ENCODE measurements at regions not wholly inside any gene's neighbourhood (a gene's known extent, or its start where the extent isn't known, plus 50 kb on each side); places are given as distances from the start of the nearest gene placed in this dataset.

- no peak for TF ChIP-seq GATA3 (IDR thresholded peaks at IDR 0.05; ENCODE audit: low read depth, low read length)
- TF ChIP-seq GATA2 (IDR thresholded peaks at IDR 0.05; ENCODE audit: low read depth, low read length) = no peak
These were observed 1503.0 kb downstream of the EFNA5 start for GRCh38 chr5:106167766-106168165.

DNA sequence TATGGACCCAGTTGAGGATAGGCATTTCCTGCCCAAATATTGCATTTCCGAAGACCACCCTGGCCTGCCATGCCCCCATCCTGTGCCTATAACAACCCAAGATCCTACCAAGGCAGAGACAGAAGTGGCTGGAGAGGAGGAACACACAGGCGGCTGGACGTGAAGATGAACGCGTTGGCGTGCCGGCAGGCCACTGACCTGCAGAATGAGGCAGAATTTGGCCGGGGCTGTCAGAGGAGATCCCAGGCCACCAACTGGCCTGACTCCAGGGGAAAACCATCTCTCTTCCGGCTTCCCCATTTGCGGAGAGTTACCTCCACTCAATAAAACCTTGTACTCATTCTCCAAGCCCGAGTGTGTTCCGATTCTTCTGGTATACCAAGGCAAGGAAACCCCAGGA, 1507.5 kb downstream of the EFNA5 start:
- TF ChIP-seq GATA2 (IDR thresholded peaks at IDR 0.05; ENCODE audit: low read depth, low read length) (no peak), GATA3 (IDR thresholded peaks at IDR 0.05; ENCODE audit: low read depth, low read length) (no peak)

DNA sequence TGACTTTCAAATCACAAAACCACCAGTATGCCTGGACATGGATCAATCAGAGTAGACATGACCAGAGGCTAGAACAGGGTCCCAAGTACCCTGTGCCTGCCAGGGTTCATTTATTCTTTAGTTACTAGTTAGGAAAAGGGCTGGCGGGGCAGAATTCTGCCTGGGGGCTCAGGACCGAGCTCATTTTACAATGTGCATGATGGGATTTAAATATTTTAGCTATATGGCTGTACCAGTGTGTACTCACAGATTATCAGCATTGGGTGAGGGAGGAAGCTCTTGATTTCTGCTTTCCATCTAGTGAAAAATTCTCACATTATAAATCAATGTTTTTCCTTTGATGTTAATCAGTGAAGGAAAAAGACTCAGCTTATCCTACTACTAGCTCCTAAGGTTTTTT, 1511.1 kb downstream of the EFNA5 start:
- TF ChIP-seq GATA2 (IDR thresholded peaks at IDR 0.05; ENCODE audit: low read depth, low read length) (no peak), GATA3 (IDR thresholded peaks at IDR 0.05; ENCODE audit: low read depth, low read length) (no peak)

- TF ChIP-seq GATA2 (IDR thresholded peaks at IDR 0.05; ENCODE audit: low read depth, low read length) (no peak), GATA3 (IDR thresholded peaks at IDR 0.05; ENCODE audit: low read depth, low read length) (no peak)
These were observed 1516.4 kb downstream of the EFNA5 start for GRCh38 chr5:106154280-106154716.

- no peak for TF ChIP-seq GATA3 (IDR thresholded peaks at IDR 0.05; ENCODE audit: low read depth, low read length)
- TF ChIP-seq GATA2 (IDR thresholded peaks at IDR 0.05; ENCODE audit: low read depth, low read length) = no peak
These were observed 1518.2 kb downstream of the EFNA5 start for GRCh38 chr5:106152569-106152968.

GRCh38 chr5:106142116-106142515, 1528.6 kb downstream of the EFNA5 start:
- TF ChIP-seq GATA2 (IDR thresholded peaks at IDR 0.05; ENCODE audit: low read depth, low read length) (no peak), GATA3 (IDR thresholded peaks at IDR 0.05; ENCODE audit: low read depth, low read length) (no peak)

DNA sequence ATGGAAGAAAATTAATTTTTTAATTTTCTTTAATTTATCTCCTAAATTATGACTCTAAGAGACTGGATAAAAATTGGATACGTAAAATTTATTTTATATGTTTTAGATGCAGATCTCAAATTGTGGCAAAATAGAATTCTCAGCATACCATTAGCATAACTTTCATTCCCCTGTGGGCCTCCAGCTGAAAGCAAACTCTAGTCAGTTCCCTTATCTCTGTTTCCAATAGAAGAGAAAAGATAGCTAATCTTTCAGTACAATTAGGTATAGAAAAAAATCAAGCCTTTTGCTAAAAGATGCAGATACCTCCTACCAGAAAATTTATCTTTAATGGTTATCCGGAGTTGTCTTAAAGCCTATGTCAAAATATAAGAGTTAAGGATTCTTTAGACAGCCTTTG, 1530.6 kb downstream of the EFNA5 start:
- TF ChIP-seq GATA3 (IDR thresholded peaks at IDR 0.05; ENCODE audit: low read depth, low read length) (no peak), GATA2 (IDR thresholded peaks at IDR 0.05; ENCODE audit: low read depth, low read length) (no peak)

DNA sequence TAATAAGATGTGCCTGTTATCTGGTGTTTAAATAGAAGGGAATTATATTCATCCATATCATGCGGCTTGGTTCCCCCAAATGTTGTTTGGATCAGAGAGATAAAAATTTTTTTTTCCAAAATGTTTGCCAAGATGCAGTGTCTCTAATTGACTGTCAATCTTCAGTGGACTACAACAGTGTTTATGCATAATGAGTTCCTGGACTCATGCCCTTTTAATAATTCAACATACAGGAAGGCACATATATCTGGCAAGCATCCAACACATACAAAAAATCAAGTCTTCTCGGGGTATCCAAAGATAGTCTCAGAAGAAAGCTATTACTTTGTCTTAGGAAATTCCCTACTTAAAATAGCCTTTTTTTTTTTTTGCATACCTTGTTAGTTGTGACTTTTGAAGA, 1534.7 kb downstream of the EFNA5 start:
- TF ChIP-seq GATA3 (IDR thresholded peaks at IDR 0.05; ENCODE audit: low read depth, low read length) (no peak), GATA2 (IDR thresholded peaks at IDR 0.05; ENCODE audit: low read depth, low read length) (no peak)

DNA sequence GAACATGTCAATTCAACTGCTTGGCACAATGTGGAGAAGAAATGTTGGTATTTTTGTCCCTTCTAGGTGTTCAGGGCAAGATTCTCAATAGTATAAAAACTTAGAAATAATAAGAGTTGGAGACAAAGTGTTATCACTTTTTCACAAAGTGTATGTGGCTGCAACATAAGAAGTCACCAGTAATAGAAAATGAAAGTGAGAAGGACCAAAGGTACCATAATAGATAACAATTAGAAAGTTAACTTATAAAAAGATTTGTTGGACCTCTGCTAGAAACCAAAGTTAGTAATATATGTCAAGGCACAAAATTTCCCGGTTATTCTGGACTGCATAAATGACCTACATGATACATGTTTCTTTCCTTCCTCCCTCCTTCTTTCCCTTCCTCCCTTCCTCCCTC, 1535.3 kb downstream of the EFNA5 start:
- no peak for TF ChIP-seq GATA3 (IDR thresholded peaks at IDR 0.05; ENCODE audit: low read depth, low read length)
- no peak for TF ChIP-seq GATA2 (IDR thresholded peaks at IDR 0.05; ENCODE audit: low read depth, low read length)

DNA sequence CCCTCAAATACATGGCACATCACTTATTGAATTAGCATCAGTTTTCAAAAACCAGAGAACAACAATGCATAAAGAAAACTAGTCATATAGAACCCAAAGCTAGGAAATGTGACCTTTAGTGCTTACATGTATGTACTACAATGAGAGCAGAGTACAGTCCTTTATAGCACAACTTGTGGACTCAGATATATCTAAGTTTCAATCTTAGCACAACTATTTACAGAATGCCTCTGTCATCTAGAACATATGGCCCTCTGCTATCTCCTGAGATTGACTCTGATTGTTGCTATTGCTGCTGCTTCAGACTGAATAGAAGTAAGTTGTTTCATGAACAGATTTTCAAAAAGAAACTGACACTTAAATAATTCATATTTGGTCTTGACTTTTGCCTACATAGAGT, 1536.2 kb downstream of the EFNA5 start:
- TF ChIP-seq GATA2 (IDR thresholded peaks at IDR 0.05; ENCODE audit: low read depth, low read length) (no peak), GATA3 (IDR thresholded peaks at IDR 0.05; ENCODE audit: low read depth, low read length) (no peak; the same call in 1 of the 2 replicates)

DNA sequence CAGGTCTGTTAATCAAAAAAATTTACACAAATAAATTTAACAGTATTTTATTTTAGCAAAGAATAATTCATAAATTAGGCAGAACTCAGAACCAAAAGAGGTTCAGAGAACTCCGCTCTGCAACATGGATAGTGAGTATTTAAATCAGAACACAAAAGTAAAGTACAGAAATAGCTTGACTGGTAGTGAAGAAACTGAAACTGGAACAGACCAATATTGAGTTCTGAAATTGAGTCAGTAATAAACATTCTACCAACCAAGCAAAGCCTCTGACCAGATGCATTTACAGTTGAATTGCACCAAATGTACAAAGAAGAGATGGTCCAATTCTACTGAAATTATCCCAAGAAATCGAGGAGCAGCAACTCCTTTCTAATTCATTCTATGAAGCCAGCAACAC, 1542.8 kb downstream of the EFNA5 start:
- TF ChIP-seq GATA3 (IDR thresholded peaks at IDR 0.05; ENCODE audit: low read depth, low read length) (no peak), GATA2 (IDR thresholded peaks at IDR 0.05; ENCODE audit: low read depth, low read length) (no peak)

DNA sequence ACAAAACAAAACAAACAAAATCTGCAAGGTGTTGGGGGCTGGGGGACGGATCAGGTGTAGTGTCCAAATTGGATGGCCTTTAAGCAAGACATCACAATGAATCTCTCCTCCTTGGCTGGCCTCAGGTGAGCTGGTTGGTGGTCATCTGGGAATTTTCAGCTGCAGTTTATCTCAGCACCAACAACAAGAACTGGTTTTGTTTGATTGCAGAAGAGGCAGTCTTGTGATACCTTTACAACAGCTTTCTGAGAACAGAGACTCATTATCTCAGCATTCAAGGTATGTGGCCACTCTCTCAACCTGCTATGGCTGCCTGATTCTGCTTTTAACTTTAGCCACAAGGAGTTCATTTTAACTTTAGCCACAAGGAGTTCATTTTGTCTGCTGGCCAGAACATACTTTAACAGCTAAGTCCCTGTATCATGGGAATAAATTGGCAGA, 1543.4 kb downstream of the EFNA5 start:
- TF ChIP-seq GATA2 (IDR thresholded peaks at IDR 0.05; ENCODE audit: low read depth, low read length) = no peak
- TF ChIP-seq GATA3 (IDR thresholded peaks at IDR 0.05; ENCODE audit: low read depth, low read length) = no peak

DNA sequence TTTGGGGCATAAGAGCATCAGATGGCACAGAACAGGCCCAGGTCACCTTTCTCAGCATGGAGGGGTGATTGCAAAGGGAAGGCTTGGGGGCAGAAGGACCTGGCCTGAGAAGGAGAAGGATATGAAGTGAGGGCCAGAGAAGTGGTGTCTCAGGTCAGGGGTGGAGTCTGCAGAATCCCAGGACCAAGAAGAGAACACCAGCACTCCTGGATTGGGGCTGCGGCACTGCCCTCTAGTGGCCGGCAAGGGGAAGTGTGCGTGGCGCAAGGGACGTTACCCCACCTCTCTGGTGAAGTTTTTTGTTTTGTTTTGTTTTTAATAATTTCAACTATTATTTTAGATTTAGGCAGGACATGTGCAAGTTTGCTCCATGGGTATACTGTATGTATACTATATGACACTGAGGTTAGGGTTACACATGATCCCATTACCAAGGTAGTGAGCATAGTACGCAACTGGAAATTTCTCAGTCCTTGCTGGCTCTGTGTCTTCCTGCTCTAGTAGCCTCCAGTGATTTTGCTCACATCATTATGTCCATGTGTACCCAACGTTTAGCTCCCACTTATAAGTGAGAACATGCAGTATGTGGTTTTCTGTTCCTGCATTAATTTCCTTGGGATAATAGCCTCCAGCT, 1548.6 kb downstream of the EFNA5 start:
- no peak for TF ChIP-seq GATA3 (IDR thresholded peaks at IDR 0.05; ENCODE audit: low read depth, low read length)
- no peak for TF ChIP-seq GATA2 (IDR thresholded peaks at IDR 0.05; ENCODE audit: low read depth, low read length)

GRCh38 chr5:106116682-106117081, 1554.1 kb downstream of the EFNA5 start:
- no peak for TF ChIP-seq GATA2 (IDR thresholded peaks at IDR 0.05; ENCODE audit: low read depth, low read length)
- TF ChIP-seq GATA3 (IDR thresholded peaks at IDR 0.05; ENCODE audit: low read depth, low read length) = no peak

DNA sequence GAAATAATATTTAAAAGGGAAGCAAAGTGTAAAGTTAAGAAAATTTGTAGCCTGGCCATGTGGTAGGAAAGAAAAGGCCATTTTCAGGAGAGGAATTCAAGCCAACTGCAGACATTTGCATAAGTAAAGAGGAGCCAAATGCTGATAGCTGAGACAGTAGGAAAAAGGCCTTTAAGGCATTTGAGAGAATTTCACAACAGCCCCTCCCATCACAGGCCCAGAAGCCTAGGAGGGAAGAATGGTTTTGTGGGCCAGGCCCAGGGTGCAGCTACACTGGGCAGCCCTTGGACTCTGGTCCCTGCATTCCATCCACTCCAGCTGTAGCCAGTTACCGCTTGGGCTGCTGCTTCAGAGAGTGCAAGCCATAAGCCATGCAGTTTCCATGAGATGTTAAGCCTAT, 1556.8 kb downstream of the EFNA5 start:
- TF ChIP-seq GATA3 (IDR thresholded peaks at IDR 0.05; ENCODE audit: low read depth, low read length) = no peak
- no peak for TF ChIP-seq GATA2 (IDR thresholded peaks at IDR 0.05; ENCODE audit: low read depth, low read length)

DNA sequence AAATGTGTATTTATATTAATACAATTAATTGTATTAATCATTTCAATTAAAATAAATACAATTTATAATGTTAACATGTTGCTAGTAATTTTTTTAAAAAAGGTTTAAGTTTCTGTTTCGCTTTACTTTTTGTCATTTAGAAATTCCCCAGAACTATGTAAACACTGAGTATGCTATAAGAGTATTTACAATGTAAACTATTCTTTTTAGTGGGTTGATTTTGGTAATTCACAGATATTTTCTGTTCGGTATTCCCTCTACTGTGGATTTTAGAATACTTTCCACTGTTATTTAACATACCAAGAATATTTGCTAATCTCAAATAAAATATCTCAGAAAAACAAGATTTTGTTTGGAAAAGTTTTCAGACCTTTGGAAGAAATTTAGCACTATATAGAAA, 1564.4 kb downstream of the EFNA5 start:
- TF ChIP-seq GATA2 (IDR thresholded peaks at IDR 0.05; ENCODE audit: low read depth, low read length) = no peak
